SU-DHL-6 (cell line): ENCODE measurements at regions not wholly inside any gene's neighbourhood (a gene's known extent, or its start where the extent isn't known, plus 50 kb on each side); places are given as distances from the start of the nearest gene placed in this dataset.
"Not testable (repeated sequence)": the region's sequence is repeated elsewhere in the genome, so short reads cannot be mapped to it uniquely, and the experiment has no call there.

Source experiments
- H2AFZ ChIP-seq: fragments of 200-600 bp; sonication (generic); 2 replicates; pipeline ENCODE4 v1.6.1; 2014; ENCODE audit warnings: low read depth, mild to moderate bottlenecking, moderate library complexity, mixed read lengths, antibody characterized with exemption, low read length; ENCODE audit not compliant: severe bottlenecking
- H3F3A ChIP-seq: fragments of 200-600 bp; shearing (Covaris generic); 2 replicates; pipeline ENCODE4 v1.6.0; 2016; ENCODE audit warnings: antibody characterized with exemption, mild to moderate bottlenecking; ENCODE audit not compliant: insufficient read depth
- H3K27ac ChIP-seq: fragments of 200-600 bp; sonication (generic); 2 replicates; pipeline ENCODE4 v1.5.1; 2016; ENCODE audit warnings: low read depth, mild to moderate bottlenecking, low read length, moderate library complexity, mixed read lengths
- H3K27me3 ChIP-seq: fragments of 200-600 bp; sonication (generic), shearing (Covaris generic); 2 replicates; pipeline ENCODE4 v1.6.0; 2014; ENCODE audit warnings: mild to moderate bottlenecking, low read length
- H3K36me3 ChIP-seq: fragments of 200-600 bp; sonication (generic); 2 replicates; pipeline ENCODE4 v1.6.1; 2014; ENCODE audit warnings: mild to moderate bottlenecking, low read length, mixed read lengths
- H3K4me2 ChIP-seq: fragments of 300-600, 200-600 bp; shearing (Covaris generic), sonication (generic); 2 replicates; pipeline ENCODE4 v1.6.0; 2014; ENCODE audit warnings: low read length, low read depth, mild to moderate bottlenecking; ENCODE audit not compliant: poor library complexity, severe bottlenecking
- H3K4me3 ChIP-seq: fragments of 200-600 bp; sonication (generic); 2 replicates; pipeline ENCODE4 v1.5.1; 2014; ENCODE audit warnings: antibody characterized with exemption, low read length, mild to moderate bottlenecking, mixed read lengths; ENCODE audit not compliant: insufficient read depth, poor library complexity, severe bottlenecking
- H3K79me2 ChIP-seq: fragments of 200-600 bp; sonication (generic); 2 replicates; pipeline ENCODE4 v1.6.1; 2014; ENCODE audit warnings: mild to moderate bottlenecking, low read length, moderate library complexity; ENCODE audit not compliant: insufficient read depth
- H3K9ac ChIP-seq: fragments of 200-600 bp; sonication (generic); 2 replicates; pipeline ENCODE4 v1.7.0; 2014; ENCODE audit warnings: mild to moderate bottlenecking, low read length
- H3K9me2 ChIP-seq: fragments of 200-600 bp; sonication (generic); replicated peaks from 2 replicates; pipeline ENCODE4 v1.6.1; 2014; ENCODE audit warnings: low read length; ENCODE audit not compliant: insufficient read depth
- H3K9me3 ChIP-seq: fragments of 200-600 bp; sonication (generic); 2 replicates; pipeline ENCODE4 v1.6.1; 2014; ENCODE audit warnings: low read length, mixed read lengths; ENCODE audit not compliant: insufficient read depth
- H4K20me1 ChIP-seq: fragments of 200-600 bp; sonication (generic); 2 replicates; pipeline ENCODE4 v1.6.1; 2014; ENCODE audit warnings: low read depth, mild to moderate bottlenecking, antibody characterized with exemption, low read length, moderate library complexity, mixed read lengths
- EZH2phosphoT487 ChIP-seq: fragments of 200-600 bp; sonication (generic), shearing (Covaris generic); conservative IDR thresholded peaks from 2 replicates; pipeline ENCODE4 v1.6.1; 2018; ENCODE audit warnings: mild to moderate bottlenecking, antibody characterized with exemption, low read length, moderate library complexity, mixed read lengths
- TF ChIP-seq, protein P1 (sequence below): fragments of 200-600 bp; sonication (generic); IDR thresholded peaks from one replicate; pipeline ENCODE4 v1.5.1; 2017; ENCODE audit warnings: antibody characterized with exemption, mild to moderate bottlenecking, low read length, moderate library complexity; ENCODE audit not compliant: insufficient read depth, poor library complexity, severe bottlenecking

DNA sequence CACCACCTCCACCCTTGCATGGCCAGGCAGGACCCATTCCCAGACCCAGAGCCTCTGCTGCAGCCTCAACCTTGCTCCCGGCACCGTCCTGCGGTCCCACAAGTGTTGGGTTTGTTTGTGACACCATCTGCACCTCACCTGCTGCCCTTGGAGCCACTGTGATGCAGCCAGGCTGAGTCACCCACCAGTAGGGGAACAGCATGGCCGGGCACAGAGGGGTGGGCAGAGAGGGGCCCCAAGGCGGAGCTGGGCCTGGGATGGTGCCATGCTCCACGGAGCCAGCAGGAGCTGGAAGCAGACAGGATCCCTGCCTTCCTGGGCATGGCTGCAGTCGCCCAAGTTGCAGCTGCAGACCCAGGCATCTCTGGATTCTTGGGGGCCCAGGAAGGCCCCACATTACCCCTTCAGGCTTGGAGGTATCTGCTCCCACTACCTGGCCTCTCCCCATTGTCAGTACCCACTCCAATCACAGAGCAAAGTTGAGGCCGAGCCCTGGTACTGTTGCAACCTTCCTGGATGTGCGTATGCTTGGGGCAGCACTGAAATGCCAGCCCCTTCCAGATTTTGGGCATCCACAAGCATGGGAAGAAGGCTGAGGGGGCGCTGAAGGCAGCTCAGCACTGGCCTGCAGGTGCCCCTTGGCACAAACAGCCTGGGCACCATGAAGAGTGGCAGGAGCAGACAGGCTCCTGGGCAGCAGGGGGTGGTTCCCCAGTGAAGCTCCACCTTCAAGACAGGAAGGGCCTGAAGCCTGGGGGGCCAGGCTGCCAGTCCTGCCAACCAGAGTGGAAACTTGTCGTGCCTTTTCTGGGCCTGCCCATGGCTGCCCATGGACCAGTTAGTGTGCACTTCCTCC lies 172.8 kb downstream of the MATN1 start:
- H3K79me2 ChIP-seq, result no peaks in the 10 kb centered on the region

DNA sequence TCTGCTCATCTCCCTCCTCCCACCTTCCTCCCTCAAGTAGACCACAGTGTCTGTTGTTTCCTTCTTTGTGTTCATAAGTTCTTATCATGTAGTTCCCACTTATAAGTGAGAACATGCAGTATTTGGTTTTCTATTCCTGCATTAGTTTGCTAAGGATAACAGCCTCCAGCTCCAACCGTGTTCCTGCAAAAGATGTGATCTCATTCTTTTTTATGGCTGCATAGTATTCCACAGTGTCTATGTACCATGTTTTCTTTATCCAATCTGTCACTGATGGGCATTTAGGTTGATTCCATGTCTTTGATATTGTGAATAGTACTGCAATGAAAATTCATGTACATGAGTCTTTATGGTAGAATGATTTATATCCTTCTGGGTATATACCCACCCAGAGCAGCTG lies 173.5 kb downstream of the MATN1 start:
- not testable (repeated sequence) for H4K20me1 ChIP-seq, H3F3A ChIP-seq, H3K9me3 ChIP-seq, H2AFZ ChIP-seq, H3K79me2 ChIP-seq, H3K36me3 ChIP-seq, H3K9ac ChIP-seq, H3K27me3 ChIP-seq, H3K4me3 ChIP-seq, H3K9me2 ChIP-seq, H3K4me2 ChIP-seq, H3K27ac ChIP-seq

More for the DNA sequence above, 172.8 kb downstream of the MATN1 start:
- Histone ChIP-seq H3K36me3 (no peaks in the 10 kb centered on the region), H3K27me3 (no peaks in the 10 kb centered on the region), H4K20me1 (no peaks in the 10 kb centered on the region), H3K4me2 (no peak overlapping the region), H3K9me3 (no peaks in the 10 kb centered on the region), H3K9me2 (no peaks in the 10 kb centered on the region), H3K4me3 (no peak overlapping the region), H2AFZ (no peak overlapping the region), H3F3A (no peaks in the 10 kb centered on the region), H3K9ac (no peak overlapping the region), H3K27ac (no peak overlapping the region)
- no peak for TF ChIP-seq EZH2phosphoT487
- TF ChIP-seq, protein P1, sequence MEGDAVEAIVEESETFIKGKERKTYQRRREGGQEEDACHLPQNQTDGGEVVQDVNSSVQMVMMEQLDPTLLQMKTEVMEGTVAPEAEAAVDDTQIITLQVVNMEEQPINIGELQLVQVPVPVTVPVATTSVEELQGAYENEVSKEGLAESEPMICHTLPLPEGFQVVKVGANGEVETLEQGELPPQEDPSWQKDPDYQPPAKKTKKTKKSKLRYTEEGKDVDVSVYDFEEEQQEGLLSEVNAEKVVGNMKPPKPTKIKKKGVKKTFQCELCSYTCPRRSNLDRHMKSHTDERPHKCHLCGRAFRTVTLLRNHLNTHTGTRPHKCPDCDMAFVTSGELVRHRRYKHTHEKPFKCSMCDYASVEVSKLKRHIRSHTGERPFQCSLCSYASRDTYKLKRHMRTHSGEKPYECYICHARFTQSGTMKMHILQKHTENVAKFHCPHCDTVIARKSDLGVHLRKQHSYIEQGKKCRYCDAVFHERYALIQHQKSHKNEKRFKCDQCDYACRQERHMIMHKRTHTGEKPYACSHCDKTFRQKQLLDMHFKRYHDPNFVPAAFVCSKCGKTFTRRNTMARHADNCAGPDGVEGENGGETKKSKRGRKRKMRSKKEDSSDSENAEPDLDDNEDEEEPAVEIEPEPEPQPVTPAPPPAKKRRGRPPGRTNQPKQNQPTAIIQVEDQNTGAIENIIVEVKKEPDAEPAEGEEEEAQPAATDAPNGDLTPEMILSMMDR, result no peak

DNA sequence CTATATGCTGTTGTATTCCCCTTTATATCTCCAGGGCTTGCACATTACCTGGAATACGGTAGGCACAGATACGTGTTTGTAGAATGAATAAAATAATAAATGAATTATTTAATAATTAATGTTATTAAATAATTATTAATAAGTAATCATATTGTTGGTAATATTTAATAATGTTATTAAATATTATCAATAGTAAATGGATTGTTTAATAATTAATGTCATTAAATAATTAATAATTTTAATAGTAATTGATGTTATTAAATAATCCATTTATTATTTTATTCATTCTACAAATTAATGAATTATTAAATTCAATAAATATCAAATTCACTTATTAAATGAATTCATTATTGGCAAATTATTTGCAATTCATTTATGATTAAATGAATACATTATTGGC lies 175.1 kb downstream of the MATN1 start:
- Histone ChIP-seq H3K9ac (no peak overlapping the region), H3K27ac (no peak overlapping the region), H3K4me2 (no peak overlapping the region), H3K4me3 (no peak overlapping the region), H3K79me2 (no peaks in the 10 kb centered on the region), H3K9me3 (no peaks in the 10 kb centered on the region), H3K9me2 (no peaks in the 10 kb centered on the region), H2AFZ (no peak overlapping the region), H3K27me3 (no peaks in the 10 kb centered on the region), H3F3A (no peaks in the 10 kb centered on the region), H3K36me3 (no peaks in the 10 kb centered on the region), H4K20me1 (no peaks in the 10 kb centered on the region)
- TF ChIP-seq EZH2phosphoT487, result no peak
- TF ChIP-seq, protein P1, result no peak

DNA sequence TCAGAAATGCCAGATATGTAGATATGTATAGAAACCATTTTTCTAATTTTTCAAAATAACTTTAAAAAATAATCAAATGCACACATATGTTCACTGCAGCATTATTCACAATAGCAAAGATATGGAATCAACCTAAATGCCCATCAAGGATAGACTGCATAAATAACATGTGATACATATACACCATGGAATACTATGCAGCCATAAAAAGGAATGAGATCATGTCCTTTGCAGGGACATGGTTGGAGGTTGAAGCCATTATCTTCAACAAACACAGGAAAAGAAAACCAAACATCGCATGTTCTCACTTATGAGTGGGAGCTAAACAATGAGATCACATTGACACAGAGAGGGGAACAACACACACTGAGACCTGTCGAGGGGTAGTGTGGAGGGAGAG lies 176.1 kb downstream of the MATN1 start:
- not testable (repeated sequence) for H3K9me3 ChIP-seq, H2AFZ ChIP-seq, H3K4me3 ChIP-seq, H3K27ac ChIP-seq, H3K36me3 ChIP-seq, H3K27me3 ChIP-seq, H3K4me2 ChIP-seq, H3F3A ChIP-seq, H4K20me1 ChIP-seq, H3K79me2 ChIP-seq, H3K9me2 ChIP-seq, H3K9ac ChIP-seq
